ENCODE measurements at regions not wholly inside any gene's neighbourhood (a gene's known extent, or its start where the extent isn't known, plus 50 kb on each side); places are given as distances from the start of the nearest gene placed in this dataset.

- TF ChIP-seq EZH2phosphoT487 (IDR thresholded peaks at IDR 0.05; ENCODE audit: insufficient read depth, low read depth) = no peak
- no peak for TF ChIP-seq EZH2 (IDR thresholded peaks at IDR 0.05; ENCODE audit: insufficient read depth, poor library complexity, severe bottlenecking)
Measured at GRCh38 chr12:60210756-60211155, 614.9 kb downstream of the SLC16A7 start.
